K562 (cell line): ENCODE measurements at regions not wholly inside any gene's neighbourhood (a gene's known extent, or its start where the extent isn't known, plus 50 kb on each side); places are given as distances from the start of the nearest gene placed in this dataset.

Experiments used
- ATAC-seq: fragments of 200-7000 bp; cut with Tn5 transposase; 3 replicates; pipeline ENCODE4 v1.9.1; 2020; ENCODE audit warnings: moderate library complexity
- BruUV-seq: library from RNA; stranded (reverse); fragments of 400-500 nt; replicated peaks from 2 replicates; lab custom pipeline; 2021; lab: Mats Ljungman, UMichigan
- CTCF ChIA-PET: fragments of 300-600 bp; formaldehyde crosslinking; extraction: SDS; loops from one replicate; lab custom pipeline; 2021; ENCODE audit warnings: low intra/inter-chr PET ratio; lab: Yijun Ruan, JAX
- POLR2A ChIA-PET: fragments of 300-600, 350-650 bp; sonication (Branson Sonifier 250); formaldehyde crosslinking; extraction: SDS; loops from one replicate; lab custom pipeline; 2021; ENCODE audit warnings: antibody characterized with exemption, inconsistent platforms; lab: Yijun Ruan, JAX
- DNase-seq, 4 experiments: peaks; one replicate each; pipeline versions ENCODE4 v3.0.0 to v3.0.0-alpha.2; 2011 to 2018; ENCODE audit warnings: low spot score in 3 of 4, mixed read lengths in 3 of 4; ENCODE audit errors: extremely low read depth in 1 of 4
- FAIRE-seq: peaks from 2 replicates; lab custom pipeline; 2011; peaks lifted over from hg19 to GRCh38; lab: Jason Lieb, UNC
- H2AFZ ChIP-seq: 2 replicates; pipeline ENCODE4 v1.6.0; 2011; ENCODE audit warnings: low read depth, low read length, control low read depth, inconsistent platforms
- H3K27ac ChIP-seq: fragments of 200-600 bp; 3 replicates; pipeline ENCODE4 v1.8.0; 2011; ENCODE audit warnings: low read depth, mild to moderate bottlenecking, control low read depth, inconsistent platforms, low read length, moderate library complexity, mixed read lengths; ENCODE audit errors: extremely low read depth
- H3K27me3 ChIP-seq, 2 experiments: fragments of 300-600 bp in 1 of 2; 2 replicates in 1 of 2; 3 replicates in 1 of 2; pipeline versions ENCODE4 v1.6.0 to v1.8.0; 2011; ENCODE audit warnings: inconsistent platforms in 2 of 2, low read length in 2 of 2, mild to moderate bottlenecking in 1 of 2, mixed read lengths in 1 of 2, moderate library complexity in 1 of 2; ENCODE audit not compliant: control insufficient read depth in 2 of 2, insufficient read depth in 2 of 2
- H3K36me3 ChIP-seq: fragments of 300-600 bp; 3 replicates; pipeline ENCODE4 v1.8.0; 2011; ENCODE audit warnings: mild to moderate bottlenecking, low read length, inconsistent platforms; ENCODE audit not compliant: control insufficient read depth, insufficient read depth
- H3K4me1 ChIP-seq, 2 experiments: fragments of 200-600 bp in 1 of 2; replicated peaks in 1 of 2; 2 replicates in 1 of 2; 3 replicates in 1 of 2; pipeline versions ENCODE4 v1.5.1 to v1.8.0; 2011; ENCODE audit warnings: inconsistent platforms in 2 of 2, low read length in 2 of 2, mild to moderate bottlenecking in 1 of 2, mixed read lengths in 1 of 2, moderate library complexity in 1 of 2; ENCODE audit not compliant: control insufficient read depth in 2 of 2, insufficient read depth in 2 of 2
- H3K4me2 ChIP-seq: 2 replicates; pipeline ENCODE4 v1.6.1; 2011; ENCODE audit warnings: low read length, control low read depth, inconsistent platforms, mixed read lengths; ENCODE audit not compliant: insufficient read depth
- H3K4me3 ChIP-seq: fragments of 200-600 bp; sonication (generic), shearing (Covaris generic); 2 replicates; pipeline ENCODE4 v1.5.1; 2016; ENCODE audit warnings: control low read depth, inconsistent platforms
- H3K79me2 ChIP-seq: fragments of 200-600 bp; 3 replicates; pipeline ENCODE4 v1.8.0; 2011; ENCODE audit warnings: low read length, inconsistent platforms; ENCODE audit not compliant: control insufficient read depth, insufficient read depth
- H3K9ac ChIP-seq, 2 experiments: 2 replicates each; pipeline versions ENCODE4 v1.6.0 to v1.6.1; 2011; ENCODE audit warnings: low read depth in 2 of 2, low read length in 2 of 2, control low read depth in 1 of 2, inconsistent platforms in 1 of 2, mild to moderate bottlenecking in 1 of 2, mixed read lengths in 1 of 2; ENCODE audit not compliant: insufficient read depth in 1 of 2
- H3K9me1 ChIP-seq: one replicate; pipeline ENCODE4 v1.6.0; 2011; ENCODE audit warnings: inconsistent platforms, mild to moderate bottlenecking, low read length, moderate library complexity; ENCODE audit not compliant: control insufficient read depth, insufficient read depth
- H3K9me3 ChIP-seq: replicated peaks from 2 replicates; pipeline ENCODE4 v1.5.1; 2011; ENCODE audit warnings: low read depth, low read length, inconsistent platforms; ENCODE audit not compliant: control insufficient read depth, insufficient read depth
- H4K20me1 ChIP-seq: replicated peaks from 2 replicates; pipeline ENCODE4 v1.6.1; 2011; ENCODE audit warnings: low read length, inconsistent platforms, mixed read lengths; ENCODE audit not compliant: control insufficient read depth, insufficient read depth
- ATF2 ChIP-seq: sonication (generic); formaldehyde crosslinking; IDR thresholded peaks from 2 replicates; pipeline ENCODE4 v1.8.1; 2022; ENCODE audit warnings: missing genetic modification reagents
- DDX20 ChIP-seq: fragments of 450-650 bp; IDR thresholded peaks from 2 replicates; pipeline ENCODE4 v1.6.1; 2016; ENCODE audit warnings: missing genetic modification characterization, low read depth, mild to moderate bottlenecking, missing compliant biosample characterization, moderate library complexity
- DEAF1 ChIP-seq: fragments of 450-650 bp; formaldehyde crosslinking; IDR thresholded peaks from 2 replicates; pipeline ENCODE4 v1.4.0; 2020; ENCODE audit warnings: mild to moderate bottlenecking, moderate library complexity
- EZH2 ChIP-seq: IDR thresholded peaks from 2 replicates; pipeline ENCODE4 v1.6.1; 2012; ENCODE audit warnings: low read depth, mild to moderate bottlenecking, inconsistent platforms, low read length, borderline replicate concordance
- JUNB ChIP-seq: fragments of 450-650 bp; formaldehyde crosslinking; conservative IDR thresholded peaks from 2 replicates; pipeline ENCODE4 v1.4.0; 2020; ENCODE audit warnings: mild to moderate bottlenecking
- KLF13 ChIP-seq: fragments of 450-650 bp; IDR thresholded peaks from 2 replicates; pipeline ENCODE4 v1.6.1; 2016; ENCODE audit warnings: missing genetic modification characterization, low read depth, mild to moderate bottlenecking, missing compliant biosample characterization, moderate library complexity, borderline replicate concordance
- MYBL2 ChIP-seq, 2 experiments: fragments of 450-650 bp in 1 of 2; sonication (generic) in 1 of 2; formaldehyde crosslinking in 1 of 2; IDR thresholded peaks; 2 replicates each; pipeline versions ENCODE4 v1.6.1 to v1.8.1; 2017 to 2022; ENCODE audit warnings: borderline replicate concordance in 1 of 2, inconsistent platforms in 1 of 2, low read depth in 1 of 2, mild to moderate bottlenecking in 1 of 2, missing genetic modification reagents in 1 of 2, moderate library complexity in 1 of 2
- NCOA4 ChIP-seq: fragments of 450-650 bp; IDR thresholded peaks from 2 replicates; pipeline ENCODE4 v1.6.1; 2018; ENCODE audit warnings: mild to moderate bottlenecking; ENCODE audit not compliant: partially characterized antibody
- TSHZ1 ChIP-seq: fragments of 250-450 bp; sonication (Bioruptor Pico); IDR thresholded peaks from 2 replicates; pipeline ENCODE4 v1.4.0; 2020; ENCODE audit warnings: mild to moderate bottlenecking, moderate library complexity
- XRCC3 ChIP-seq: fragments of 450-650 bp; IDR thresholded peaks from 2 replicates; pipeline ENCODE4 v1.6.1; 2017; ENCODE audit warnings: mild to moderate bottlenecking, moderate library complexity
- ZFP30 ChIP-seq: fragments of 250-450 bp; sonication (Bioruptor Pico); IDR thresholded peaks from 2 replicates; pipeline ENCODE4 v1.8.0; 2022; ENCODE audit warnings: moderate library complexity, mild to moderate bottlenecking, inconsistent platforms, borderline replicate concordance
- ZFP91 ChIP-seq: sonication (generic); formaldehyde crosslinking; IDR thresholded peaks from 2 replicates; pipeline ENCODE4 v1.8.0; 2022; ENCODE audit warnings: mild to moderate bottlenecking, missing genetic modification reagents
- ZNF124 ChIP-seq: sonication (generic); formaldehyde crosslinking; IDR thresholded peaks from 2 replicates; pipeline ENCODE4 v1.8.1; 2022; ENCODE audit warnings: missing genetic modification reagents
- ZNF764 ChIP-seq: fragments of 250-450 bp; sonication (Bioruptor Pico); IDR thresholded peaks from 2 replicates; pipeline ENCODE4 v1.4.0; 2020; ENCODE audit warnings: low read depth, mild to moderate bottlenecking, moderate library complexity
- WGBS: fragments of 100-300 bp; shearing (Covaris generic); methylation state at CpG from one replicate; pipeline ENCODE4 v1.1.6; 2016; ENCODE audit warnings: low coverage, mixed read lengths; ENCODE audit not compliant: insufficient coverage; ENCODE audit errors: missing lambda C conversion rate; 5-methylcytosine and 5-hydroxymethylcytosine counted together
- in situ Hi-C: fragments of 300-500 bp; cut with MboI; formaldehyde crosslinking; loops from 4 replicates; pipeline ENCODE4 v1.15.0; 2018; ENCODE audit warnings: inconsistent platforms, mixed read lengths
- intact Hi-C: fragments of 100-400 bp; cut with micrococcal nuclease; formaldehyde crosslinking; loops from 2 replicates; pipeline ENCODE4 v1.14.2; 2022

- Histone ChIP-seq H3K36me3 (no peaks in the 10 kb centered on the region), H4K20me1 (no peaks in the 10 kb centered on the region), H2AFZ (no peak overlapping the region), H3K4me3 (no peak overlapping the region), H3K27ac (no peak overlapping the region), H3K79me2 (no peaks in the 10 kb centered on the region), H3K27me3 (no peaks in the 10 kb centered on the region), H3K9me1 (no peaks in the 10 kb centered on the region), H3K4me1 (no peaks in the 10 kb centered on the region), H3K9me3 (no peaks in the 10 kb centered on the region), H3K9ac (no peak overlapping the region), H3K4me2 (no peak overlapping the region)
- intact Hi-C loops, result no loop called here
- CTCF ChIA-PET, result no interaction called here
- POLR2A ChIA-PET, result no interaction called here
- BruUV-seq, result no TSS peak
- DNase-seq, result no peak
- no peak for FAIRE-seq
- TF ChIP-seq DEAF1 (CRISPR knock-in tag), result no peak
- no peak for TF ChIP-seq EZH2
- TF ChIP-seq ZNF764 (CRISPR knock-in tag), result no peak
- no peak for TF ChIP-seq TSHZ1
- TF ChIP-seq ZFP30 (CRISPR knock-in tag), result no peak
- TF ChIP-seq ZNF124 (CRISPR knock-in tag), result no peak
- TF ChIP-seq ZFP91, result no peak
- no peak for TF ChIP-seq NCOA4
- TF ChIP-seq KLF13 (tag), result no peak
- TF ChIP-seq JUNB, result no peak
- TF ChIP-seq MYBL2 (IDR thresholded peaks at IDR 0.05; ENCODE audit: low read depth), result no peak
- no peak for TF ChIP-seq MYBL2 (CRISPR knock-in tag; IDR thresholded peaks at IDR 0.05; ENCODE audit: borderline replicate concordance)
- no peak for TF ChIP-seq ATF2
- TF ChIP-seq DDX20 (tag), result no peak
- no peak for TF ChIP-seq XRCC3
- WGBS, result 0% methylated on average over 4 of the region's 4 CpGs
- ATAC-seq, result no peak
- in situ Hi-C loops, result no loop called here
Observed at GRCh38 chr5:91839721-91840120, 456.6 kb upstream of the ARRDC3 start.
